BJ (cell line): ENCODE measurements at regions not wholly inside any gene's neighbourhood (a gene's known extent, or its start where the extent isn't known, plus 50 kb on each side); places are given as distances from the start of the nearest gene placed in this dataset.

Experiments
- CTCF ChIA-PET: fragments of 350-600 bp; formaldehyde crosslinking; extraction: SDS; loops from one replicate; lab custom pipeline; 2021; ENCODE audit warnings: antibody characterized with exemption, inconsistent platforms; lab: Yijun Ruan, JAX
- POLR2A ChIA-PET: fragments of 300-600 bp; sonication (Branson Sonifier 250); formaldehyde crosslinking; extraction: SDS; loops from one replicate; lab custom pipeline; 2021; ENCODE audit warnings: antibody characterized with exemption; lab: Charles Lee
- DNase-seq: peaks from one replicate; pipeline ENCODE4 v3.0.0-alpha.2; 2011; ENCODE audit warnings: low read depth
- H3K27me3 ChIP-seq: 2 replicates; pipeline ENCODE4 v1.6.0; 2011; ENCODE audit warnings: low read length; ENCODE audit not compliant: control insufficient read depth, insufficient read depth
- H3K36me3 ChIP-seq: 2 replicates; pipeline ENCODE4 v1.5.1; 2011; ENCODE audit warnings: low read length; ENCODE audit not compliant: control insufficient read depth, insufficient read depth
- H3K4me3 ChIP-seq: 2 replicates; pipeline ENCODE4 v1.5.1; 2011; ENCODE audit warnings: low read depth, mild to moderate bottlenecking, control low read depth, low read length
- CTCF ChIP-seq: IDR thresholded peaks from 2 replicates; pipeline ENCODE4 v1.5.1; 2011; ENCODE audit warnings: low read depth, mild to moderate bottlenecking, control low read depth, inconsistent platforms, low read length, moderate library complexity; ENCODE audit not compliant: insufficient read depth

GRCh38 chr20:55200317-55200716 lies 724.9 kb downstream of the DOK5 start:
- no peak overlapping the region for H3K4me3 ChIP-seq
- H3K36me3 ChIP-seq = no peaks in the 10 kb centered on the region
- TF ChIP-seq CTCF = no peak
- no peaks in the 10 kb centered on the region for H3K27me3 ChIP-seq
- no peak for DNase-seq
- POLR2A ChIA-PET = no interaction called here
- CTCF ChIA-PET = no interaction called here

GRCh38 chr20:55194947-55195346 lies 719.6 kb downstream of the DOK5 start:
- Histone ChIP-seq H3K4me3 (no peak overlapping the region), H3K27me3 (no peaks in the 10 kb centered on the region), H3K36me3 (no peaks in the 10 kb centered on the region)
- ChIA-PET POLR2A (no interaction called here), CTCF (no interaction called here)
- TF ChIP-seq CTCF = no peak
- no peak for DNase-seq

- CTCF ChIA-PET = no interaction called here
- POLR2A ChIA-PET = no interaction called here
- Histone ChIP-seq H3K36me3 (no peaks in the 10 kb centered on the region), H3K27me3 (no peaks in the 10 kb centered on the region), H3K4me3 (no peak overlapping the region)
- DNase-seq = no peak
- no peak for TF ChIP-seq CTCF
These were observed 710.8 kb downstream of the DOK5 start for GRCh38 chr20:55186228-55186627.

- no peaks in the 10 kb centered on the region for H3K36me3 ChIP-seq
- ChIA-PET CTCF (no interaction called here), POLR2A (no interaction called here)
- no peaks in the 10 kb centered on the region for H3K27me3 ChIP-seq
- no peak for TF ChIP-seq CTCF
- DNase-seq = no peak
- no peak overlapping the region for H3K4me3 ChIP-seq
These were observed 699.7 kb downstream of the DOK5 start for GRCh38 chr20:55175081-55175480.

GRCh38 chr20:55174635-55175034 lies 699.2 kb downstream of the DOK5 start:
- ChIA-PET POLR2A (no interaction called here), CTCF (no interaction called here)
- Histone ChIP-seq H3K36me3 (no peaks in the 10 kb centered on the region), H3K27me3 (no peaks in the 10 kb centered on the region), H3K4me3 (no peak overlapping the region)
- DNase-seq = no peak
- no peak for TF ChIP-seq CTCF

- Histone ChIP-seq H3K36me3 (no peaks in the 10 kb centered on the region), H3K4me3 (no peak overlapping the region), H3K27me3 (no peaks in the 10 kb centered on the region)
- TF ChIP-seq CTCF = no peak
- ChIA-PET CTCF (no interaction called here), POLR2A (no interaction called here)
- no peak for DNase-seq
These were observed 698.8 kb downstream of the DOK5 start for GRCh38 chr20:55174172-55174571.
